ENCODE measurements at regions not wholly inside any gene's neighbourhood (a gene's known extent, or its start where the extent isn't known, plus 50 kb on each side); places are given as distances from the start of the nearest gene placed in this dataset.
A peak's percentile ranks its signal among the peaks of the same experiment; 100 is the strongest.

GRCh38 chr2:116645155-116645554, 1169.3 kb upstream of the DDX18 start:
- DNase-seq (ENCODE audit: low spot score): no peak

DNA sequence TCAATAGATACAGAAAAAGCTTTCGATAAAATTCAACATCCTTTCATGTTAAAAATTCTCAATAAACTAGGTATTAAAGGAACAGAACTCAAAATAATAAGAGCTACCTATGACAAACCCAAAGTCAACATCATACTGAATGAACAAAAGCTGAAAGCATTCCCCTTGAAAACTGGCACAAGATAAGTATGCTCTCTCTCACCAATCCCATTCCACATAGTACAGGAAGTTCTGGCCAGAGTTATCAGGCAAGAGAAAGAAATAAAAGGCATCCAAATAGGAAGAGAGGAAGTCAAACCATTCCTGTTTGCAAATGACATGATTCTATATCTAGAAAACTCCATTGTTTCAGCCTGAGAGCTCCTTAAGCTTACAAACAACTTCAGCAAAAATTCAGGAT, 1145.8 kb upstream of the DDX18 start:
- no peak for DNase-seq (ENCODE audit: low spot score)

GRCh38 chr2:116669782-116670181, 1144.7 kb upstream of the DDX18 start:
- no peak for DNase-seq (ENCODE audit: low spot score)

DNA sequence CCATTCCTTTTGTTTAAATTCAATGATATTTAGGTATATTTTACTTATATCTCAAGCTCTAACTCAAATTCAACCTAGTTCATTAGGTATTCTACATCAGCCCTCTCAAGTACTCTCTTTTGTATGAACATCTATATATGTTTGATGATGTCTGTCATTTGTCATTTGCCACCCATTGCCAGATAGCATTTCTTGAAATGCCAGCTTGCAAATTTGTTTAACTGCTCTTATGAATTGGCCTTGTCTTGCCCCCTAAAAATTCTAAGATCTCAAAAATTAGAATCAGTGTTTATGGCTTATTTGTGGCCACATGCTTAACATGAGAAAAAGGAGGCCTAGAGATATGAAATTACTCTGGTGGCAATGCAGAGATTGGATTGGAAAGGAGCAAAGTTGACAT, 1140.3 kb upstream of the DDX18 start:
- no peak for DNase-seq (ENCODE audit: low spot score)

GRCh38 chr2:116676776-116677175, 1137.7 kb upstream of the DDX18 start:
- DNase-seq (ENCODE audit: low spot score): no peak

- no peak for DNase-seq (ENCODE audit: low spot score)
Measured at GRCh38 chr2:116680256-116680936, 1134.1 kb upstream of the DDX18 start.

GRCh38 chr2:116687371-116687770, 1127.1 kb upstream of the DDX18 start:
- DNase-seq (ENCODE audit: low spot score): no peak

- DNase-seq (ENCODE audit: low spot score): no peak
Measured at GRCh38 chr2:116692988-116693387, 1121.5 kb upstream of the DDX18 start.

- no peak for DNase-seq (ENCODE audit: low spot score)
Measured at GRCh38 chr2:116696223-116696622, 1118.3 kb upstream of the DDX18 start.

GRCh38 chr2:116696903-116697302, 1117.6 kb upstream of the DDX18 start:
- DNase-seq (ENCODE audit: low spot score): no peak

DNA sequence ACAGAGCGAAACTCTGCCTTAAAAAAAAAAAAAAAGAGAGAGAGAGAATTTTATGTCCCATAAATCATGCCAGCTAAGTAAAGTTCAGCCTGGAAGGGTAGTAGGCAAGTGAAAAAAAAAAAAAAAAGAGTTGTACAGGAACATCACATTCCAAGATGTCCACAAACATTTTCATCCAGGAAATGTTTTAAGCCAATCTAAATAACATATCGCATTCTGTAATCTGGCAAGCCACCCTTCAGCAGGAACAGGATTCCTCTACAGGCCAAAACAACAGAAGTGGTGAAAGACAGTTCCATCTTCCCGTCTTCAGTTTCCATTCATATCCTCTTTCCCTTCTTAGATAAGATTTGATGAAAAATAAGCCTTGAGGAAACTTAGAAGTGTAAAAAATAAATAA, 1108.1 kb upstream of the DDX18 start:
- no peak for DNase-seq (ENCODE audit: low spot score)

GRCh38 chr2:116716038-116716437, 1098.5 kb upstream of the DDX18 start:
- no peak for DNase-seq (ENCODE audit: low spot score)

DNA sequence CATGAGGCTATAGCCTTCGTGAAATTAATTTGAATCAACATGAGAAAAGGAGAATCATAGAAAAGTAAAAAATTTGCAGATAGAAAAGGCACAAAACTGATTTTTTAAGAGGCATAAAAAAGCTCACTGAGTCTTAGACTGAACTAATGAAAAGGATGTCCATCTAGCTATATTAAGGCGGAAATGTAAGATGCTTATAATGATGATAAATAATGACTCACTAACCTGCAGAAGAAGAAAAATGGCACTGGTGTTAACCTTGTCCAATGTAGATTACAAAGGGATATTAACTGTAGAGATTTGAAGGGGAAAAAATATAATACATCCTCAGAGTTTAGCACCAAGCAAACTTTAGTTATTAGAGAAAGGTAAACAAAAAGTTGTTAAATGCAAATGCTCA, 1098.0 kb upstream of the DDX18 start:
- DNase-seq (ENCODE audit: low spot score): no peak

- no peak for DNase-seq (ENCODE audit: low spot score)
Measured at GRCh38 chr2:116717832-116718231, 1096.7 kb upstream of the DDX18 start.

DNA sequence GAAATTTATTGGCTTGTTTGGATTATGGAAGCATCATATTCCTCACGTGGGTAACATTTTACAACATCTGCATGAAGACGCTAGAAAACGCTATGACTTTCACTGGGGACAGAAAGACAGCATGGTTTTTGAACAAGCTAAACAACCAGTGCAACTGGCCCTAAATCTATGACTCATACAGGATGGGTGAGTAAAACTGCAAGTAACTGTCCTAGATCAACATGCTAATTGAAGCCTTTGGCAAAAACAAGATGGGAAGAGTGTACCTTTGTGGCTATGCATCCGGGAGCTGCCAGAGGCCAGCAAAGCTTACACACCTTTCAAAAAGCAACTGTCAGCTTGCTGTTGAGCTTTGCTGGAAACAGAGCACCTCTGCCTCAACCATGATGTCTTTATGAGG, 1096.0 kb upstream of the DDX18 start:
- DNase-seq (ENCODE audit: low spot score): no peak

DNA sequence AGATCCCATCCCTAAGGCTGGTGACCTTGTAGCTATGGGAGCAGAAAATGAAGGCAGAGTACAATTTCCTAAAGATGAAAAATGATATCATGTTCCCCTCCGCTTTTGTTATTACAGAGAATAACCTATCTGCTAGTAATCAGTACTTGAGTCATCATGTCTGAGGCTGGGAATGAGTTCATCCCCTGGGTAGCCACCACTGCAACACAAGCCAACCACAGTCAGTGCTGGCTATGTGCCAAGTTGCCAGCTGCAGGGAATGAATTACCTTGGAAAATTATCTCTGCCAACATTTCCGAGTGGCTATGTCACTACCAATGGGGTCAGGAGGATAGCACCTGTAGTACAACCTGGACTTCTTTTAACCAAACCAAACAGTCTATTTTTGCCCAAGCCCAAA, 1094.7 kb upstream of the DDX18 start:
- DNase-seq (ENCODE audit: low spot score): no peak

DNA sequence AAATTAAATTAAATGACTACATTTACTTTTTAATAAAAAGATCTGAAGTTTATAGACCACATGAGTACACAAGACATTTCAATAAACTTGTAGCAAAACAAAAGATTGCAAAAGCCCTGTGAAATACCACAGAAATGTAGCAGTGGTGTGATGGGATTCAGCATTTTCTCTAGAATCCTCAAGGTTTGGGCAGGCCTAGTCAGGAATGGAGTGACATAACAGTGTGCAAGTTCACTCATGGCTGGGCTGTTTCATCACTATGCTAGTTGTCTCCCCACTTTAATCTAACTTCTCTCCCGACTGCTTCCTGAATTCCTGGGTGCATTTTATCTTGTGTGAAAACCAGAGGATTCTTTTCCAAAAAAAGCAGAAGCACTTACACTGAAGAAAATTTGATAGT, 1089.9 kb upstream of the DDX18 start:
- DNase-seq (ENCODE audit: low spot score): no peak

DNA sequence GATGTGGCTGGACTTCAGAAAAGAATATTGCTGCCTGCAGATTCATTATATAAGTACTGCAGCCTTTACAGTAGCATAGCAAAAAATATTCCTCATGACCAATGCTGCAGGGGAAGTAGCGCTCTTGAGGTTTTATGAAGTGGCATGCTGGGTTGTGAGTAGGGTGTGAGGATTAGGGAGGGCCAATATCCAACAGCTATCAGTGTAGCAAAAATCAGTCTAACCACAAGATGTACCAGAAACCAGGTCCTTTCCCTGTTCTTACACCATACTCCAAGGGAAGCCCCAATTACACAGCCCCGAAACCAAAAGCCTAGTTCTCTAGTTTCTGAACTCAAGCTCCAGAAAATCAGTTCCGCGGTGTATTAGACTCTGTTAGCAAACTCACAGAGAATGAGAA, 1082.2 kb upstream of the DDX18 start:
- no peak for DNase-seq (ENCODE audit: low spot score)

- DNase-seq (ENCODE audit: low spot score): no peak
Measured at GRCh38 chr2:116733699-116734098, 1080.8 kb upstream of the DDX18 start.

- DNase-seq (ENCODE audit: low spot score): no peak
Measured at GRCh38 chr2:116737951-116738350, 1076.5 kb upstream of the DDX18 start.

- DNase-seq (ENCODE audit: low spot score): peak; percentile 4
Measured at GRCh38 chr2:116747103-116747502, 1067.4 kb upstream of the DDX18 start.

DNA sequence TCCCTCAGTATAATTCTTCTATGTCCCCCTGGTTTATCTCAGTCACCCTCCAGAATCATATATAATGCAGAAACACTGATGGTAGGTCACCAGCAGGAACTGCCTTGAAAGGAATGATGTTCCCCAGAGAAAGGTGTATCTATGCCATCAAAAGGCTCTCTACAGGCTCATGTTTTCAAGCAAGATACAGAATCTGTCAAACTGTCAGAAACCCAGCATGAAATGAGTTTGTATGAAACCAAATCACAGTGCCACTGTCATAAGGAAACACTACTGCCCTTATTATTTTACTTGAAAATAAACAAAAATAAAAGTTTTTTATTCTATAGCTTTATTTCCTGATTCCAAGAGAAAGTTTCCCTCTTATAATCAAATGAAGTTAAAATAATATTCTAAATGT, 1064.5 kb upstream of the DDX18 start:
- no peak for DNase-seq (ENCODE audit: low spot score)

DNA sequence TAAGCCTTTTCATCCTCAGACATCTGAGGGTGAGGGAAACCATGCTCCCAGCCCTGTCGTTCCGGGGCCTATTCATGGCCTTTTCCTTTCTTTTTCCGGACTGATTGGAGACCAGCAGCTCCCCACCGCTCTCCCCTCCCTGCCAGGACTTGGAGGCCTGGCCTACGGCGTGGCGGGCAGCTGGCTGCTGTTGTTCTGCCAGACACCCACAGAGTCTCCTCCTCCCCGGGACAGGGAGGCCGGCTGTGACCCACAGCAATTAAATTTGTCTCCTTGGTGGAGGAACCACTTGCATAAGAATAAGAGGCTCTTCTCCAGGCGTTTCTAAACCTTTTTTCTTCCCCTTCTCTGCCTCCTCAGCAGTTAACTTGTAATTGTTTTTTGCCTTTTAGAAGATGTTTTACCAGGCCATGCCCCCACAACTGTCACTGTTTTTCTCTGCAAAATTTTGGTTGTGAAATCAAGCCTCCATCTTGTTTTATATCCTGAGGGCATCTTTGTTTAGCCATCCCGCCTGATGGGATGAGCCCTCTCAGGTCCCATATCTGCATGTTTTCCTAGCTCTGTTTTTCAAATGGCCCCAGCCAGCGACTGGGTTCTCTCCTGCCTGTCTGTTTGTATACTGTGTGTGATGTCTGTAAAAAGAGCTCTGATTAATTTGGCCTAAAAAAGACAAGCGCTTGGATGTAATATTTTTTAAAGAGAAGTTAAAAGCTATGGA, 1060.0 kb upstream of the DDX18 start:
- peak; percentile 7 for DNase-seq (ENCODE audit: low spot score)

DNA sequence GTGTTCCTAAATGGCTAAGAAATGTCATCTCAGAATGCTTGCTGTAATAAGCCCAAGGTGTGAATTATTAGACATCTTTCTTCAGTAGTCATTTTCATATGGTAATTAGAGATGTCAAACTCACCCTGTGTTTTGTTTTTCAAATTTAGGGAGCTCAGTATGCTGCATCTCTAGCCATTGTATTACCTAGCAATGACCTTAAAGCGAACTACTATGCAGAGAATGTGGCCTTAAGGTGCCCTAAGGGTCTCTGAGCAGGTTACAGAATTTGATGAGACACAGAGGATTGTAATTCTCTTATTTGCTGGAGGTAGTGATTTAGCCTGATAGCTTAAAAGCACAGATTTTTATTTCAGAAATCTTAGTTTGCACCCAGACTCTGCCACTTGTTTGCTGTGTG, 1052.6 kb upstream of the DDX18 start:
- no peak for DNase-seq (ENCODE audit: low spot score)
